RPMI8226 (cell line): ENCODE measurements at regions not wholly inside any gene's neighbourhood (a gene's known extent, or its start where the extent isn't known, plus 50 kb on each side); places are given as distances from the start of the nearest gene placed in this dataset.

Experiments
- DNase-seq: peaks from one replicate; pipeline ENCODE4 v3.0.0-alpha.2; 2015

GRCh38 chr11:19595499-19595839, 117.2 kb upstream of the NAV2 start:
- DNase-seq = no peak

GRCh38 chr11:19594326-19594725, 118.3 kb upstream of the NAV2 start:
- DNase-seq = no peak

GRCh38 chr11:19592842-19593241, 119.8 kb upstream of the NAV2 start:
- DNase-seq = no peak

- DNase-seq = no peak
These were observed 122.9 kb upstream of the NAV2 start for GRCh38 chr11:19589567-19590260.

GRCh38 chr11:19587979-19588378, 124.7 kb upstream of the NAV2 start:
- no peak for DNase-seq

- no peak for DNase-seq
These were observed 132.0 kb upstream of the NAV2 start for GRCh38 chr11:19580646-19581045.

GRCh38 chr11:19579957-19580356, 132.7 kb upstream of the NAV2 start:
- DNase-seq = no peak

GRCh38 chr11:19578871-19579270, 133.8 kb upstream of the NAV2 start:
- no peak for DNase-seq

GRCh38 chr11:19577976-19578619, 134.5 kb upstream of the NAV2 start:
- no peak for DNase-seq

GRCh38 chr11:19577391-19577975, 135.2 kb upstream of the NAV2 start:
- no peak for DNase-seq

GRCh38 chr11:19576903-19577302, 135.7 kb upstream of the NAV2 start:
- no peak for DNase-seq

GRCh38 chr11:19576054-19576453, 136.6 kb upstream of the NAV2 start:
- no peak for DNase-seq

- DNase-seq = no peak
These were observed 137.7 kb upstream of the NAV2 start for GRCh38 chr11:19574916-19575315.

- no peak for DNase-seq
These were observed 139.0 kb upstream of the NAV2 start for GRCh38 chr11:19573666-19574065.

GRCh38 chr11:19571906-19572305, 140.7 kb upstream of the NAV2 start:
- DNase-seq = no peak

- no peak for DNase-seq
These were observed 141.7 kb upstream of the NAV2 start for GRCh38 chr11:19570889-19571288.

GRCh38 chr11:19567996-19568395, 144.6 kb upstream of the NAV2 start:
- no peak for DNase-seq

- no peak for DNase-seq
These were observed 145.9 kb upstream of the NAV2 start for GRCh38 chr11:19566583-19567379.

- DNase-seq = no peak
These were observed 147.0 kb upstream of the NAV2 start for GRCh38 chr11:19565639-19566038.

GRCh38 chr11:19562156-19562555, 150.5 kb upstream of the NAV2 start:
- DNase-seq = no peak

- no peak for DNase-seq
These were observed 151.6 kb upstream of the NAV2 start for GRCh38 chr11:19561011-19561410.

- no peak for DNase-seq
These were observed 152.5 kb upstream of the NAV2 start for GRCh38 chr11:19560156-19560555.

GRCh38 chr11:19559746-19560145, 152.9 kb upstream of the NAV2 start:
- DNase-seq = no peak
